GM21737 (cell line): ENCODE measurements at regions not wholly inside any gene's neighbourhood (a gene's known extent, or its start where the extent isn't known, plus 50 kb on each side); places are given as distances from the start of the nearest gene placed in this dataset.
"Not testable (repeated sequence)": the region's sequence is repeated elsewhere in the genome, so short reads cannot be mapped to it uniquely, and the experiment has no call there.

Experiments used
- ATAC-seq: cut with Tn5 transposase; IDR thresholded peaks from one replicate; pipeline ENCODE4 v1.9.1; 2021; ENCODE audit warnings: mild to moderate bottlenecking, moderate library complexity; ENCODE audit not compliant: unreplicated experiment

- no peak for ATAC-seq
Measured at GRCh38 chr5:45893309-45893708, 197.1 kb upstream of the HCN1 start.

DNA sequence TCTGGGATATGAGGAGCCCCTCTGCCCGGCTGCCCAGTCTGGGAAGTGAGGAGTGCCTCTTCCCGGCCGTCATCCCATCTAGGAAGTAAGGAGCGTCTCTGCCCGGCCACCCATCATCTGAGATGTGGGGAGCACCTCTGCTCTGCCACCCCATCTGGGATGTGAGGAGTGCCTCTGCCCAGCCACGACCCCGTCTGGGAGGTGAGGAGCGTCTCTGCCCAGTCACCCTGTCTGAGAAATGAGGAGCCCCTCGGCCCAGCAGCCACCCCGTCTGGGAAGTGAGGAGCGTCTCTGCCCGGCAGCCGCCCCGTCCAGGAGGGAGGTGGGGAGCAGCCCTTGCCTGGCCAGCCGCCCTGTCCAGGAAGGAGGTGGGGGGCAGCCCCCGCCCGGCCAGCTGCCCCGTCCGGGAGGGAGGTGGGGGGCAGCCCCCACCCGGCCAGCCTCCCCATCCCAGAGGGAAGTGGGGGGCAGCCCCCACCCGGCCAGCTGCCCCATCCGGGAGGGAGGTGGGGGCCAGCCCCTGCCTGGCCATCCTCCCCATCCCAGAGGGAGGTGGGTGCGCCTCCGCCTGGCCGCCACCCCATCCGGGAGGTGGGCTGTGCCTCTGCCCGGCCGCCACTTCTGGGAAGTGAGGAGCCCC lies 194.4 kb upstream of the HCN1 start:
- ATAC-seq, result not testable (repeated sequence)

DNA sequence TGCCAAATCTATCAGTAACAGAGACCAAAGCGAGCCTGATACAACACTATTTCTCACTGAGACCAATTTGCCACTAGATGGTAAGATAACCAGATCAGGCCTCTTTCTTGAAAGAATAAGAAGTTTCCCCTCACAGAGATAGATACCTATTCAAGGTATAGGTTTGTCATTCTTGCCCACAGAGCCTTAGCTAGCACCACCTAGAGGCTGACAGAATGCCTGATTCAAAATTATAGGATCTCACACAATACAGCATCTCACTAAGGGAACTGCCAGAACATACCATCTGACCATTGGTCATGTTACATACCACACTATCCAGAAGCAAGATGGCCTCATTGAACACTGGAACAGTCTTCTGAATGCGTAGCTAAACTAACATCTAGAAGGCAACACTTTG lies 166.6 kb upstream of the HCN1 start:
- ATAC-seq, result no peak

GRCh38 chr5:45847877-45848276 lies 151.7 kb upstream of the HCN1 start:
- no peak for ATAC-seq

DNA sequence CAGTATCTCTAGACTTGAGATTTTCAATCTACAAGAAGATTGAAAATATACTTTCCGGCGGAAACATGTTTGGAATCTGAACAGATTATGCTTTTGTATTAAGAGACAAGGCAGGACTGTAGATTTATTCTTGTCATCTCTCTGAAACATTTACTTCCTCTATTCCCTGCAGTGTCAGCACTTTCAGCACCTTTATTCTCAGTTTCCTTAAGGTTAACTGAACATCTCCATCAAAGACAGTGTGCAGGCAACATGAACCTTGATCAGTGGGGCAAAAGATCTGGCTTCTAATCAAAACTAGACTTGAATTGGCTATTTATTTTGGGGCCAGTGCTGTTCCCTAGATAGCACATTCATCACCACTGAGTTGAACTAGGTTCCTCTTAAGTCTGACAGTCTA lies 129.9 kb upstream of the HCN1 start:
- ATAC-seq, result no peak

GRCh38 chr5:45800331-45800730 lies 104.2 kb upstream of the HCN1 start:
- ATAC-seq, result no peak

DNA sequence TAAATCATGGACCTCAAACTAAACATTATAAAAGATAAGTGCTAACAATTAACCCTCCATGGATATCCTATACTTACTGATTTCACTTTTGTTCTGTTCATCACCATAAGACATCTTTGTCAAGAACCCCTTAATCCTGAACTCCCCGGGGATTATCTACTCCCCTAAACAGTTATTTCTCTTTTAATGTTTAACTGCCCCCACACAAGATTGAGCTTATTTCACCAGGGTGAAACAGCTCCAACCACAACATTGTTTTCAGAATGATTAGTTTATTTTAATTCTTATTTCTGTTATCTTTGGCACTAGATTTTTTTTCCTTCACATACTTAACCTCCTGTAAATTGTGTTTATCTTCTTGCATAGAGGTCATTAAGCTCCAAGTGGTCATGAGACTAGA lies 103.2 kb upstream of the HCN1 start:
- ATAC-seq, result no peak

GRCh38 chr5:45796959-45797553 lies 100.9 kb upstream of the HCN1 start:
- no peak for ATAC-seq

DNA sequence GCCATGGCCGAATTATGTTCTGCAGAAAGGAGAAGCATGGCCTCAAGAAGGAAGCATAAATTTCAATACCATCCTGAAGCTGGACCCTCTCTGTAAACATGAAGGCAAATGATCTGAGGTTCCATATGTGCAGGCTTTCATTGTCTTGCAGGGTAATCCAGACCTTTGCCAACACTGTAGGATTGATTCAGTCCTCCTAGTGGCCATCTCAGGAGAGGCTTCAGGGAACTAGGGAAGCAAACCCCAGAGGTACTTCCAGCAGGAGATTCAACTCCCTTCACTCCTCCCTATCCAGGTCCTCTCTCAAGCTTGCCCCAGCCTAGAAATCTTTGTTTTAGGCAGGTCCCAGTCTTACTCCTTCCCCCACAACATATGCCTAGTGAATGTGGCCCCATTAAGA lies 99.3 kb upstream of the HCN1 start:
- ATAC-seq, result no peak

DNA sequence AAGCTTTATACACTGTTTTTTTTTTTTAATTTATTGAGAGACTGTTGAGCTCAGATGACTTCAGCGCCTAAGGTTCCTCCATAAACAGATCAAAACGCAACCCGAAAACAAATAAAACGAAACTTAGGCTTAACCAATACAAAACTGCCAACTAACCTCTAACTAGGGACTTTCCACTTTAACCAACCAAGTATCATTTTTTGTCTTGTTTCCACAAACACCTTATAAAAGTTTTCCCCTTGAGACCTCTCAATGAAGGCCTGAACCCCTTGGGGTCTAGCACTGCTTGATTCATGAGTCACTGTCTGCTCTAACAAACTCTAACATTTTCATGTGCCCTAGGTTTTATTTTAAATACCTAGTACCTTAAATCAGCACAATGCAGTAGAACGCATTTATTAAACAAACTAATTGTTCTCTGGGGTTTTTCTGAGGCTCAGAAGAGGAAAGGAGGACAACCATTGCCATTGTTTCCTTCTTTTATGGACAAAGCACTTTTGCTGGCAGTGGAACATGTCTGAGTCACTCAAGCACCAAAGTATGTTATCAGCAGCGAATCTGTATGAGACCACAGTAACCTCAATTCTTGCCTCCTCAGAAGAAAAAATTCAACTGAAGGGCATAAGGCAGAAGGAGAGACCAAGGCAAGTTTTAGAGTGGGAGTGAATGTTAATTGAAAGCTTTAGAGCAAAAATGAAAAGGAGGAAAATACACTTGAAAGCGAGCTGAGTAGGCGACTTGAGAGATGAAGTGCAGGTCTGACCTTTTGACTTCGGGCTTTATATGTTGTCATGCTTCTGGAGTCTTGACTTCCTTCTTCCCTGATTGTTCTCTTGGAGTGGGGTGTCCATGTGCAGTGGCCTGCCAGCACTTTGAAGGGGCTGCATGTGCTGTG lies 97.7 kb upstream of the HCN1 start:
- ATAC-seq, result peak; percentile 71

DNA sequence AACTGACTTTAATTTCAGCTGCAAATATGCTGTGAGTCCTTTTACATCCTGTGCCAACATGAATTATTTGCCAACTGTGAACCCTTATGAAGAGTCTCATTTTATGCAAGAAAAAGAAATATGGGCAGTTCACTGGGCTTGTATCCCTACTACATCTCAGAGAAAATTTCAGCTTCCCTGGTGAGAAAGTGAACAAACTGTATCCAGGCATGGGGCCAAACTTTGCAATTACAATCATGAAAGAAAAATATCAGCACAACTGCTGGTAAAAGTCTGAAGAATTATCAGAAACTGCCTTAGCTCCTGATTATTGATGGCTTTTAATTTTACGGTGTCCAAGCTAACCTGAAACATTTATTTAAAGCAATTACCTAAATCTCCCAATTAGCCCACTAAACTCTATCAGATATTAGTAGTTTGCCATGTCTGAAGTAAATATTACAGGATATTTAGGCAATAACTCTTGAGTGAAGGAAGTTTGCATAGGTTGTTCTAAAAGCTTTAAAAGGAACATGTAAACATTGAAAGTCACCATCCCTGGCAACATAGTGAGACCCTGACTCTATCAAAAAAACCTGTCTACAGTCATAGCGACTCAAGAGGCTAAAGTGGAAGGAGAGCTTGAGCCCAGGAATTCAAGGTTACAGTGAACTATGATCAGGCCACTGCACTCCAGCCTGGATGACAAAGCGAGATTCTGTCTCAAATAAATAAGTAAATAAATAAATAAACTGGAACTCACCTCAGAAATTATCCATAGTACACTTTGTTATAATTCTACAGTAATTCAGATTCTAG lies 83.9 kb upstream of the HCN1 start:
- no peak for ATAC-seq

DNA sequence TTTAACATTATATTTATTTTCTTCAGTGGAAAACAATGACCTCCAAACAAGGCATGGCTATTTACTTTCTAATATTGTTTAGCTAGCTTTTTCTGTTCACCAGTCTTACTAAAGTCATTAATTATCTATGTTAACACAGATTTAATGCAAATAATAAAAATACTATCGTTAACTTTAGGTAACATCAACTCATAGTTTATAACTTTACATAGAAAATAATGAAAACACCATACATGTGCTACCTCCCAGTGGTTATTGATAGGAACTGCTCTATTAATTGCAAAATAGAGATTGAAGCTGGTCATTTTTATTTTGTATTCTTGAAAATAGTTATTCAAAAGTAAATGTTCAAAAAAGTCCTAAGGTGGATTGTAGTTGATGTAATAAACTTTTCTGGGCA lies 78.3 kb upstream of the HCN1 start:
- no peak for ATAC-seq

GRCh38 chr5:45772402-45772801 lies 76.2 kb upstream of the HCN1 start:
- no peak for ATAC-seq

DNA sequence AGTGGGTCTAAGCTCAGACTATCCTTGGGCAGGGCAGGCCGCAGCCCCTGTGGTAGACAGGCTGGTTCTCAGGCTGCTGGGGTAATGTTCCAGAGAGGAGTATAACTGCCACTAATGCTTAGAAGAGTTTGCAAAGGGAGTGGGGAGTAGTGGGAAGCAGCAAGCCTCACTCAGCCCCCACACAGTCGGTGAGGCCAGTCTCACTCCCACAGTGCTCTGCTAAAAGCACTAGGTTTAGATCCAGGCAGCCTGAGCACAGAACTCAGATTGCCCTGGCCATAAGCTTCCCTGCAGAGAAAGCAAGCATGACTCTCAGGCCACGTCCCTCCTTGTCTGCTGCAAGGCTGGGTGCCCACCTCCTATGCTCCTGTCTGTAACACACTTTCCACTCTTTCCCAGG lies 69.4 kb upstream of the HCN1 start:
- no peak for ATAC-seq

- no peak for ATAC-seq
Measured at GRCh38 chr5:45750574-45750973, 54.4 kb upstream of the HCN1 start.

- not testable (repeated sequence) for ATAC-seq
Measured at GRCh38 chr5:45748511-45748910, 52.3 kb upstream of the HCN1 start.
